T-helper 2 cell treated with Interferon-gamma antibody and Interleukin-4, amounts not matched to agents 5 μg/mL and 100 μg/mL, for 36 hours (primary cell): ENCODE measurements at regions not wholly inside any gene's neighbourhood (a gene's known extent, or its start where the extent isn't known, plus 50 kb on each side); places are given as distances from the start of the nearest gene placed in this dataset.

ENCODE experiments used
- DNase-seq: peaks from one replicate; pipeline ENCODE4 v3.0.0; 2021; ENCODE audit warnings: low spot score
- H3K27ac Mint-ChIP-seq: one replicate; pipeline ENCODE4 v1.8.0; 2021; ENCODE audit warnings: mild to moderate bottlenecking, mixed read lengths
- H3K27me3 Mint-ChIP-seq: one replicate; pipeline ENCODE4 v1.8.0; 2021; ENCODE audit warnings: low read depth, mixed read lengths
- H3K36me3 Mint-ChIP-seq: one replicate; pipeline ENCODE4 v1.8.0; 2021; ENCODE audit warnings: low read depth, mixed read lengths
- H3K4me1 Mint-ChIP-seq: one replicate; pipeline ENCODE4 v1.8.0; 2021; ENCODE audit warnings: low read depth, mixed read lengths
- H3K4me3 Mint-ChIP-seq: one replicate; pipeline ENCODE4 v1.8.0; 2022; ENCODE audit warnings: mild to moderate bottlenecking, moderate library complexity, mixed read lengths
- H3K9me3 Mint-ChIP-seq: one replicate; pipeline ENCODE4 v1.8.0; 2021; ENCODE audit warnings: mixed read lengths

- H3K36me3 Mint-ChIP-seq = no peaks in the 10 kb centered on the region
- no peak overlapping the region for H3K27ac Mint-ChIP-seq
- H3K4me3 Mint-ChIP-seq = no peak overlapping the region
- no peaks in the 10 kb centered on the region for H3K27me3 Mint-ChIP-seq
- H3K4me1 Mint-ChIP-seq = peaks cover 4% of the 10 kb centered on the region
- H3K9me3 Mint-ChIP-seq = no peaks in the 10 kb centered on the region
- DNase-seq = no peak
These were observed 417.5 kb upstream of the MEF2C start for GRCh38 chr5:89300426-89300970.

GRCh38 chr5:89299998-89300397, 417.0 kb upstream of the MEF2C start:
- no peak overlapping the region for H3K27ac Mint-ChIP-seq
- H3K36me3 Mint-ChIP-seq = no peaks in the 10 kb centered on the region
- no peak overlapping the region for H3K4me3 Mint-ChIP-seq
- no peaks in the 10 kb centered on the region for H3K9me3 Mint-ChIP-seq
- H3K27me3 Mint-ChIP-seq = no peaks in the 10 kb centered on the region
- DNase-seq = no peak
- peaks cover 4% of the 10 kb centered on the region for H3K4me1 Mint-ChIP-seq

- Mint-ChIP-seq H3K4me3 (no peak overlapping the region), H3K27ac (no peak overlapping the region), H3K27me3 (peaks cover 4% of the 10 kb centered on the region), H3K4me1 (no peaks in the 10 kb centered on the region), H3K9me3 (no peaks in the 10 kb centered on the region), H3K36me3 (no peaks in the 10 kb centered on the region)
- peak; percentile 21 for DNase-seq
These were observed 414.1 kb upstream of the MEF2C start for GRCh38 chr5:89297066-89297465.

- Mint-ChIP-seq H3K4me3 (no peak overlapping the region), H3K27ac (no peak overlapping the region)
These were observed 410.8 kb upstream of the MEF2C start for GRCh38 chr5:89293810-89294209.

GRCh38 chr5:89292487-89292886, 409.5 kb upstream of the MEF2C start:
- Mint-ChIP-seq H3K27me3 (peaks cover 4% of the 10 kb centered on the region), H3K9me3 (no peaks in the 10 kb centered on the region), H3K36me3 (no peaks in the 10 kb centered on the region), H3K4me3 (no peak overlapping the region), H3K27ac (no peak overlapping the region), H3K4me1 (no peaks in the 10 kb centered on the region)
- no peak for DNase-seq

More at GRCh38 chr5:89293810-89294209, 410.8 kb upstream of the MEF2C start:
- Mint-ChIP-seq H3K36me3 (no peaks in the 10 kb centered on the region), H3K27me3 (peaks cover 4% of the 10 kb centered on the region), H3K9me3 (no peaks in the 10 kb centered on the region), H3K4me1 (no peaks in the 10 kb centered on the region)
- no peak for DNase-seq

GRCh38 chr5:89289604-89290003, 406.6 kb upstream of the MEF2C start:
- no peak for DNase-seq
- Mint-ChIP-seq H3K9me3 (no peaks in the 10 kb centered on the region), H3K4me3 (no peak overlapping the region), H3K4me1 (no peaks in the 10 kb centered on the region), H3K36me3 (no peaks in the 10 kb centered on the region), H3K27me3 (peaks cover 4% of the 10 kb centered on the region), H3K27ac (no peak overlapping the region)

- no peak for DNase-seq
- Mint-ChIP-seq H3K36me3 (no peaks in the 10 kb centered on the region), H3K4me1 (no peaks in the 10 kb centered on the region), H3K27me3 (no peaks in the 10 kb centered on the region), H3K27ac (no peak overlapping the region), H3K4me3 (no peak overlapping the region), H3K9me3 (no peaks in the 10 kb centered on the region)
These were observed 405.0 kb upstream of the MEF2C start for GRCh38 chr5:89287964-89288363.

- Mint-ChIP-seq H3K27me3 (no peaks in the 10 kb centered on the region), H3K36me3 (no peaks in the 10 kb centered on the region), H3K4me1 (no peaks in the 10 kb centered on the region), H3K9me3 (no peaks in the 10 kb centered on the region), H3K4me3 (no peak overlapping the region), H3K27ac (no peak overlapping the region)
- no peak for DNase-seq
These were observed 403.3 kb upstream of the MEF2C start for GRCh38 chr5:89286320-89286719.

GRCh38 chr5:89283728-89284493, 400.9 kb upstream of the MEF2C start:
- Mint-ChIP-seq H3K27ac (no peak overlapping the region), H3K9me3 (no peaks in the 10 kb centered on the region), H3K27me3 (no peaks in the 10 kb centered on the region), H3K36me3 (no peaks in the 10 kb centered on the region), H3K4me3 (no peak overlapping the region), H3K4me1 (no peaks in the 10 kb centered on the region)
- DNase-seq = no peak

GRCh38 chr5:89282554-89283510, 399.8 kb upstream of the MEF2C start:
- Mint-ChIP-seq H3K27me3 (no peaks in the 10 kb centered on the region), H3K36me3 (no peaks in the 10 kb centered on the region), H3K4me1 (no peaks in the 10 kb centered on the region), H3K9me3 (no peaks in the 10 kb centered on the region), H3K27ac (no peak overlapping the region), H3K4me3 (no peak overlapping the region)
- DNase-seq = no peak

- no peaks in the 10 kb centered on the region for H3K9me3 Mint-ChIP-seq
- no peaks in the 10 kb centered on the region for H3K36me3 Mint-ChIP-seq
- no peak overlapping the region for H3K27ac Mint-ChIP-seq
- no peaks in the 10 kb centered on the region for H3K4me1 Mint-ChIP-seq
- DNase-seq = no peak
- no peak overlapping the region for H3K4me3 Mint-ChIP-seq
- H3K27me3 Mint-ChIP-seq = no peaks in the 10 kb centered on the region
These were observed 399.0 kb upstream of the MEF2C start for GRCh38 chr5:89281766-89282553.

- Mint-ChIP-seq H3K4me1 (no peaks in the 10 kb centered on the region), H3K36me3 (no peaks in the 10 kb centered on the region), H3K9me3 (no peaks in the 10 kb centered on the region), H3K27me3 (no peaks in the 10 kb centered on the region), H3K27ac (no peak overlapping the region), H3K4me3 (no peak overlapping the region)
- no peak for DNase-seq
These were observed 398.2 kb upstream of the MEF2C start for GRCh38 chr5:89281211-89281610.

- no peak overlapping the region for H3K27ac Mint-ChIP-seq
- H3K36me3 Mint-ChIP-seq = no peaks in the 10 kb centered on the region
- no peaks in the 10 kb centered on the region for H3K9me3 Mint-ChIP-seq
- no peaks in the 10 kb centered on the region for H3K4me1 Mint-ChIP-seq
- H3K27me3 Mint-ChIP-seq = no peaks in the 10 kb centered on the region
- no peak overlapping the region for H3K4me3 Mint-ChIP-seq
- no peak for DNase-seq
These were observed 397.4 kb upstream of the MEF2C start for GRCh38 chr5:89280103-89281037.
